ENCODE measurements at regions not wholly inside any gene's neighbourhood (a gene's known extent, or its start where the extent isn't known, plus 50 kb on each side); places are given as distances from the start of the nearest gene placed in this dataset.

DNA sequence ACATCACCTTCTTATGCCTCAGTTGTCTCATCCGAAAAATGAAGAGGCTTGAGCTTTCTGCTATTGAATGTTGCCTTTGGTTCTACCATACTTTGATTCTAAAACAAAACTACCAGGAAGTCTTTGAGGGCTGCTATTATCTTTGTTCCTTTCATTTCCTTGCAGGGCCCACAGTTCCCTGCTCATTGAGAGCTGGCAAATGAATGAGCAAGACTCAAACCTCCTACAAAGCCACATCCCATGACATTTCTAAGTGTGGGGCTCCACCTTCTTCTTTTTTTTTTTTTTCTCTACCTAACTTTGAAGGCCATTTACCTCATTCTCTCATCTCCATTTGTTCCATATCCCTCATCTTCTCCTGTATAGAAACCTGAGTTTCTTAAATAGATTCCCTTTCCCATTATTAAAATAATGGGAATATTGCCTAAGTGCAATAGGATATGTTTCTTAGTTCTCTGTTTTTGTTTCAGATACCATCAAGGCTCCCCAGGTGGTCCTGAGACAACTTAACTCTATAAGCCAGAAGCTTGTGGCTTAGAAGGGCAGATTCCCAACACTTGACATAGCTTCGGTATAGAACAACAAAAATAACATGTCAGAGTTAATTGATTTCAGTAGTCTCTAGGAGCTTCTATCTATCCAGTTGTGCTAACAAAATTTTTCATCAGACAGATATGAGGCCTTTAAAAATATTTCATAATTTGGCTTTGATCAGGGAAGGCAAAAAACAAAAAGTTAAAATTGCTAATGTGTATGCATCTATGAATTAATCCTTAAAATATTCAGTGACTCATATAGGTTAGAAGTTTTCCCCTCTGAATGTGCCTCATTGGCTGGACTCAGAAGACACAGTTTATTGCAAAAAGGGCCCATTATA, 951.6 kb downstream of the TUSC7 start:
- Histone ChIP-seq H3K9me3 (ENCODE audit: control insufficient read depth, insufficient read depth, low read length) (no peaks in the 10 kb centered on the region), H3K4me3 (ENCODE audit: low read depth, low read length) (no peak overlapping the region), H3K27me3 (ENCODE audit: control insufficient read depth, insufficient read depth, low read length) (no peaks in the 10 kb centered on the region), H3K27ac (ENCODE audit: low read depth, low read length) (peak overlapping the region; percentile 77)
- TF ChIP-seq, protein P1, sequence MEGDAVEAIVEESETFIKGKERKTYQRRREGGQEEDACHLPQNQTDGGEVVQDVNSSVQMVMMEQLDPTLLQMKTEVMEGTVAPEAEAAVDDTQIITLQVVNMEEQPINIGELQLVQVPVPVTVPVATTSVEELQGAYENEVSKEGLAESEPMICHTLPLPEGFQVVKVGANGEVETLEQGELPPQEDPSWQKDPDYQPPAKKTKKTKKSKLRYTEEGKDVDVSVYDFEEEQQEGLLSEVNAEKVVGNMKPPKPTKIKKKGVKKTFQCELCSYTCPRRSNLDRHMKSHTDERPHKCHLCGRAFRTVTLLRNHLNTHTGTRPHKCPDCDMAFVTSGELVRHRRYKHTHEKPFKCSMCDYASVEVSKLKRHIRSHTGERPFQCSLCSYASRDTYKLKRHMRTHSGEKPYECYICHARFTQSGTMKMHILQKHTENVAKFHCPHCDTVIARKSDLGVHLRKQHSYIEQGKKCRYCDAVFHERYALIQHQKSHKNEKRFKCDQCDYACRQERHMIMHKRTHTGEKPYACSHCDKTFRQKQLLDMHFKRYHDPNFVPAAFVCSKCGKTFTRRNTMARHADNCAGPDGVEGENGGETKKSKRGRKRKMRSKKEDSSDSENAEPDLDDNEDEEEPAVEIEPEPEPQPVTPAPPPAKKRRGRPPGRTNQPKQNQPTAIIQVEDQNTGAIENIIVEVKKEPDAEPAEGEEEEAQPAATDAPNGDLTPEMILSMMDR (IDR thresholded peaks at IDR 0.05; ENCODE audit: low read depth, low read length), result no peak
- peak; percentile 45 for DNase-seq (ENCODE audit: low read depth, low spot score)
- ChIA-PET CTCF (interaction anchor here (0.6 to 1.4 kb wide), 4 partner anchors 13 to 599 kb away, joined by 4 to 5 read pairs (median 4); no protein-coding TSS in a partner anchor), POLR2A (interaction anchor here (0.7 kb wide), 1 partner anchor 20 kb away, joined by 3 read pairs; no protein-coding TSS in a partner anchor)

DNA sequence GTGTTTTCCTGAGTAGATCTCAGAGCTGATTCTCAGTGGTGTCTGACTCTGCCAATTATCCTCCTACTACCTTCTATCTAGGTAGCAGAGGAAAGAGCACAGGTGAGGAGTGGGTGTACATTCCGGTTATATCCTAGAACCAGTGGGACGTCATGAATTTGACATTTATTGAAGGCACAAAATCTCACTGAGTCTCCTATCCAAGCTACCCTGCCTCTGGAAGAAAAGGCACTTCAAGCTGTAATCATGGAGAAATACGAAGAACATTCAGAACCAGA, 952.2 kb downstream of the TUSC7 start:
- H3K27ac ChIP-seq (ENCODE audit: low read depth, low read length), result peak overlapping the region; percentile 77
- H3K9me3 ChIP-seq (ENCODE audit: control insufficient read depth, insufficient read depth, low read length), result no peaks in the 10 kb centered on the region
- TF ChIP-seq, protein P1 (IDR thresholded peaks at IDR 0.05; ENCODE audit: low read depth, low read length), result no peak
- no peak for DNase-seq (ENCODE audit: low read depth, low spot score)
- ChIA-PET POLR2A (no interaction called here), CTCF (interaction anchor here (1.2 to 1.4 kb wide), 2 partner anchors 15 to 599 kb away, joined by 4 to 5 read pairs; no protein-coding TSS in a partner anchor)
- no peaks in the 10 kb centered on the region for H3K27me3 ChIP-seq (ENCODE audit: control insufficient read depth, insufficient read depth, low read length)
- H3K4me3 ChIP-seq (ENCODE audit: low read depth, low read length), result no peak overlapping the region; the same call in 1 of the 2 replicates

DNA sequence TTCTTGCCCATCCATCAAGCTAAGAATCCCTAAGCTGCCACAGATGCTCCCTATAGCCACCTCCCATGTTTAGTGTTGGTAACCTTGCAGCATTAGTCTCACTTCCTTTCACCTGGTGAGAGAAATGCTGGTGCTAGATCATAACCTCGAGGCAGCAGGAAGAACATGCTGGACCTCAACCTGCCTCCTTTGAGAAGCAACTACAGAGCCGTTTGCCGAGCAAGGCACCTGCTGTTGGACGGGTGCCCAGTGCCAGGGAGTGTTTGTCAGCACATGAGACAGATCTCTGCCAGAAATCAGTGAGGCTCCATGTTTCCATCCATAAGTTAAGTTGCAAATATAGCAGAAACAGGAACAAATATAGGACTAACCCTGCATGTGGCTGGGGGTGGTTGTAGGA, 955.7 kb downstream of the TUSC7 start:
- no peak for DNase-seq (ENCODE audit: low read depth, low spot score)
- no peak overlapping the region for H3K4me3 ChIP-seq (ENCODE audit: low read depth, low read length)
- H3K27ac ChIP-seq (ENCODE audit: low read depth, low read length), result no peak overlapping the region
- CTCF ChIA-PET, result interaction anchor here (0.6 to 1.8 kb wide), 3 partner anchors 10 to 59 kb away, joined by 3 to 5 read pairs (median 5); no protein-coding TSS in a partner anchor
- no peaks in the 10 kb centered on the region for H3K9me3 ChIP-seq (ENCODE audit: control insufficient read depth, insufficient read depth, low read length)
- no peaks in the 10 kb centered on the region for H3K27me3 ChIP-seq (ENCODE audit: control insufficient read depth, insufficient read depth, low read length)
- TF ChIP-seq, protein P1 (IDR thresholded peaks at IDR 0.05; ENCODE audit: low read depth, low read length), result no peak
- POLR2A ChIA-PET, result no interaction called here

DNA sequence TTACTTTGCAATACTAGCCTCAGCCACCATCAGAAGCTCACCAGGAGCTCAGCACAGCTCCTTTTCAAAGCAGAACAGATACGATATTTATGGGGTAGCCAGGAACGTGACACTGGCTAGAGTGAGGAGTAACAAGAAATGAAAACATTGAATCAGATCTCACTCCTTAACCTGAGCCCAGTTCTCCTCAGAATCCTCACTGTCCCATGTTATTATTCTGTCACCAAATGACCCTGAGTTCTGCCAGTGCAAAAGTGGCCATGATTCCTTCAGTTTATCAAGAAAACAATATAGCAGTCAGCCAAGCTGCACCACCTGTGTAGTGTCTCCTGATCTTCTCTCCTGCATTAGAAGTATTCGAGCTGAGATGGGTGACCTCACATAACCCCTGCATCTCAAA, 956.7 kb downstream of the TUSC7 start:
- no peak overlapping the region for H3K27ac ChIP-seq (ENCODE audit: low read depth, low read length)
- ChIA-PET CTCF (interaction anchor here (1.3 to 1.8 kb wide), 2 partner anchors 9 to 60 kb away, joined by 3 to 5 read pairs; no protein-coding TSS in a partner anchor), POLR2A (no interaction called here)
- H3K27me3 ChIP-seq (ENCODE audit: control insufficient read depth, insufficient read depth, low read length), result no peaks in the 10 kb centered on the region
- TF ChIP-seq, protein P1 (IDR thresholded peaks at IDR 0.05; ENCODE audit: low read depth, low read length), result no peak
- H3K4me3 ChIP-seq (ENCODE audit: low read depth, low read length), result no peak overlapping the region
- DNase-seq (ENCODE audit: low read depth, low spot score), result no peak
- H3K9me3 ChIP-seq (ENCODE audit: control insufficient read depth, insufficient read depth, low read length), result no peaks in the 10 kb centered on the region

DNA sequence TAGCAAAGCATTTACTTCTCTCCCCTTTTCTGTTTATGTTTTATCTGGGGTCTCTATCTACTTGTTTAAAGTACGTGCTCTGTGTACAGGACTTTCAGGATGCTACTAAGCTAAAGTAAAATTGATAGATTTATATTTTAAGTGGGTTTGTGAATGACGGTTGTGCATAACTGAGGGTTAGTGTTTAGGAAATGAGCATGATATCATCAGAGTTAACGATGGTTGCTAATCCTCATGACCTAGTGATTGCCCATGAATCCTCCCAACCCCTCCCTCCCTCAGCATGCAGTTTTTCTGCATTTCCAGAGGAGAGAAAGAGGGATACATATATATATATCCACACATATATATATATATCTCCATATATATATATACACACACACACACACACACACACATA, 957.2 kb downstream of the TUSC7 start:
- H3K27me3 ChIP-seq (ENCODE audit: control insufficient read depth, insufficient read depth, low read length), result no peaks in the 10 kb centered on the region
- no peak overlapping the region for H3K4me3 ChIP-seq (ENCODE audit: low read depth, low read length)
- no peaks in the 10 kb centered on the region for H3K9me3 ChIP-seq (ENCODE audit: control insufficient read depth, insufficient read depth, low read length)
- POLR2A ChIA-PET, result no interaction called here
- no peak for DNase-seq (ENCODE audit: low read depth, low spot score)
- TF ChIP-seq, protein P1 (IDR thresholded peaks at IDR 0.05; ENCODE audit: low read depth, low read length), result no peak
- H3K27ac ChIP-seq (ENCODE audit: low read depth, low read length), result no peak overlapping the region
- CTCF ChIA-PET, result interaction anchor here (1.8 kb wide), 1 partner anchor 8 kb away, joined by 5 read pairs; no protein-coding TSS in a partner anchor
